NOMO-1 treated with dmso at 0.1 percent for 144 hours (cell line): ENCODE measurements at regions not wholly inside any gene's neighbourhood (a gene's known extent, or its start where the extent isn't known, plus 50 kb on each side); places are given as distances from the start of the nearest gene placed in this dataset.
"Not testable (repeated sequence)": the region's sequence is repeated elsewhere in the genome, so short reads cannot be mapped to it uniquely, and the experiment has no call there.

Experiments
- DNase-seq: peaks from one replicate; lab custom pipeline; 2025; ENCODE audit not compliant: unreplicated experiment; lab: John Stamatoyannopoulos, UW

DNA sequence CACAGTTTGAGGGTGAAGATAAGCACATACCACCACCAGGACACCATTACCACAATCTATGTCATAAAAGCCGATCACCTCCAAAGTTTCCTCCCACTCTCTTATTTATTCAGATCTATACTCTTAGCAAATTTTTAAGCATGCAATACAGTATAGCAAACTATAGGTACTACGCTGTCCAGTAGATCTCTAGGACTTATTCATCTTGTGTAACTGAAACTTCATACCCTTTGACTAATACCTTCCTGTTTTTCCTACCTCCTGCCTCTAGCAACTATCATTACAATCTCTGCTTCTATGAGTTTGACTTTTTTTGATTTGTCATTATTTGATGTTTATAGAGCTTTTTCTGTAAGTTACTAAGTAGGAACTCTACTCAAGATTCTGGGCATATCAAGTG, 84.5 kb upstream of the MANSC4 start:
- peak; percentile 11 for DNase-seq

DNA sequence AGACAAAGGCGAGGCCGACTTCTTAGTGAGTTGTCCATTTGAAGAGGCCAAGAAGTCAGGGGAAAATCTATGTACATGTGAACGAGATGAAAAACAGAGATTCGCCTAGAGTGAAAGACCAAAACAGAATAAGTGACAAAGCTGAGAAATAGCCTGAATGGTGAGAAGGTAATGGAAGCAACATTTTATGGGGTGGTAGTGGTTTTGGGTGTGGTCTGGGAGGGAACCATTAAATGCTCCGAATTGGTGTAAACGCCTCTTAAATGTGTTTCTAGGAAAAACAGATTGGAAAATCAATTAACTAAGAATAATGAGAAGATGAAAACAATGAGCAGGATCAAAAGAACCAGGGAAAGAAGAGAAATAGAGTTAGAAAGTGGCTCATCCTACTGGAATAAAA, 83.8 kb upstream of the MANSC4 start:
- DNase-seq: no peak

DNA sequence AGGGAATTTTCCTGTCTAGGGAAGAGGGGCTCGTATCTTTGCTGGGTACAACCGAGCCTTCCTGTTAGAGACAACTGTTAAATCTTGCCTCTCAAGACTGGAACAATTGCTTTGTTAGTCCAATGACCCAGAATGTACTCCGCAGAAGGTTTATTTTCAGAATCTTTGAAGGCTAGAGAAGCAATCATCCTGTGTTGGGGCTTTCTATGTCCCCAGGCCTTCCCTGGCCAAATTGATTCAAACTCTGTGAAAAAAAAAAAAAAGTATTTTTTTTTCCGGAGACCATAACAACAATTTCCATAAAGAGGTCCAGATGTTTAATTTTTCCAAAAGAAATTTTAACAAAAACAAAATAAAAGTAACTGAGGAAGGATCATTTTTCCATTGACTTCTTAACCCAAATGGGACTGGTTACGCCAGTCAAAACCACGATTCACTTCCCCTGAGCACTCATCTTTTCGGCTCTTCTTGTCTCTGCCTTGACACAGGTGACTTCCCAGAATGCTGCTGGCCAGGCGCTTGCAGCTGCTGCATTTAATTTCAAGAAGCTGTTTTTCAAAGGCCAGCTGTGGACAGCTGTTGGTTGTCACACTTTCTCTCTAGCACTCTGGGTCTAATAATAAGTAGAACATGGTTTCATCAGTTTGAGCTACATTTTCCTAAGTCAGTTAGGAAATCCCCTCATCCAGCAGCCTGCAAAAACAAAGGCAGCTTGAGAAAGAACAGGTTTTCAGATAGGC, 81.6 kb upstream of the MANSC4 start:
- DNase-seq: peak; percentile 6

DNA sequence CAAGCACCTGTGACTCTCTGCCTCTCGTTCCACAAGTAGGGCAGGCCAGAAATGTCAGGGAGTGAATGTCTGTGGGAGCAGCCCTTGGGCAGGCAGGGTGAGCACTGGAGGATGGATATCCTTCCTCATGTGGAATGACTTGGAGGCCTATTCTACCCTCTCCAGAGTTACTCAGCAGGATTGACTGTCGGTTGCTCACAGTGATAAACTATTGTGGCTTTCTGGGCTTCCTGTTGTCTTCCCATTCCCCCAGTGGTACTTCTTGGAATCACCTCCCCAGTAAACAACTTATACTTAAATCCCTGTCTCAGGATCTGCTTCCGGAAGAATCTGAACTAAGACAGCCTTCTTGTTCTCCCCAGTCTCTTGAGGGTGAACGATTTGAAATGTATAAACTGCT, 79.6 kb upstream of the MANSC4 start:
- no peak for DNase-seq

DNA sequence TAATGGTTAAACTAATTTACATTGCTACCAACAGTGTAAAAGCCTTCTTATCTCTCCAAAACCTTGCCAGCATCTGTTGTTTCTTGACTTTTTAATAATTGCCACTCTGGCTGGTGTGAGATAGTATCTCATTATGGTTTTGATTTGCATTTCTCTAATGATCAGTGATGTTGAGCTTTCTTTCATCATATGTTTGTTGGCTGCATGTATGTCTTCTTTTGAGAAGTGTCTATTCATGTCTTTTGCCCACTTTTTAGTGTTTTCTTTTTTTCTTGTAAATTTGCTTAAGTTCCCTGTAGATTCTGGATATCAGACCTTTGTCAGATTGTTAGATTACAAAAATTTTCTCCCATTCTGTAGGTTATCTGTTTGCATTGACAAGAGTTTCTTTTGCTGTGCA, 77.0 kb upstream of the MANSC4 start:
- DNase-seq: not testable (repeated sequence)

DNA sequence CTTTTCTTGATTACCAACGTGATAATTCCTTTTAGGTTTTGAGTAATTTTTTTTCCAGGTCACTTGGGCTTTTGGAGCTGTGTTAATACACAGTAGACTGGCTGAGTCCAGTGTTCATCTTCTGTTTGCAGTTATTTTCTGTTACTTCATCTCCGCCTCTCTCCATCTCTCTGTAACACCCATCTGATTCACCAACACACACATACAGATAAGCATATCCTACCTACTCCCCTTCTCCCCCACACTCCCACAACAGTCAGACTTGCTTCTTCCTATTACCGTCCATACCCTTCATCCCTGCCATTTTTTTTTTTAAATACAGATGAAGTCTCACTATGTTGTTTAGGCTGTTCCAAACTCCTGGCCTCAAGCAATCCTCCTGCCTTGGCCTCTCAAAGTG, 72.7 kb upstream of the MANSC4 start:
- no peak for DNase-seq
